Lower leg skin (tissue), 4 donors: ENCODE measurements at regions not wholly inside any gene's neighbourhood (a gene's known extent, or its start where the extent isn't known, plus 50 kb on each side); places are given as distances from the start of the nearest gene placed in this dataset.

ENCODE experiments used
- DNase-seq, 2 donors: peaks; one replicate each; pipeline ENCODE4 v3.0.0-alpha.2; 2019; ENCODE audit warnings: low spot score in 2 of 2
- H3K4me3 ChIP-seq: fragments of 200-600 bp; sonication (generic); 2 replicates; pipeline ENCODE4 v1.5.1; 2017; ENCODE audit warnings: mild to moderate bottlenecking, low read depth; ENCODE audit not compliant: poor library complexity, severe bottlenecking
- POLR2A ChIP-seq, 2 donors: fragments of 450-650 bp; IDR thresholded peaks; one replicate each; pipeline ENCODE4 v1.6.1; 2016 to 2017; ENCODE audit warnings: antibody characterized with exemption in 2 of 2, mild to moderate bottlenecking in 1 of 2, moderate library complexity in 1 of 2
- WGBS, 2 donors: methylation state at CpG; one replicate each; pipeline ENCODE4 v1.1.5; 2018; 5-methylcytosine and 5-hydroxymethylcytosine counted together
- intact Hi-C: fragments of 100-400 bp; cut with DNase I; formaldehyde crosslinking; loops from one replicate; pipeline ENCODE4 v1.15.0; 2023; ENCODE audit warnings: low total_unique reads
- TF ChIP-seq, protein P1 (sequence below), 3 donors: fragments of 450-650 bp; IDR thresholded peaks; one replicate each; pipeline ENCODE4 v1.5.1; 2016; ENCODE audit warnings: antibody characterized with exemption in 3 of 3, mild to moderate bottlenecking in 3 of 3, moderate library complexity in 2 of 3

DNA sequence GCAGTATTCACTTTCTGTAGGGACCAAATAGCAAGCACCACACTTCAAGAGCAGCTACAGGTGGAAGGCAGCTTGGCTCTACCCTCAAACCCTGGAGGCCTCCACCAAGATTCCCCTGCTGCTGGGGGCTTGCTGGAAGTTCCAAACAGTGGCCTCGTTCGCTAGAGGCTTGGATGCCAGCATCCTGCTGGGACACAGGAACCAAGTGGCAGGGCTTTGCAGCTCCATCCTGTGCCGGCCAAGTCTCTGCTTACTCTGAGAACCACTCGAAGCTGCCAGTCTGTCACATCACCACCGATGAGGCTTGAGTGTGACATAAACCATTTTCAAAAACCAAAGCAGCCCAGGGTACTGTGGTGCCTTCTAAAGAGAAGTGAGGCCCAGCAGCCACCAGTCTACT is 69.2 kb upstream of the UNC5B start:
- peak in 1 of 2 donors; percentile 31 for DNase-seq
- 86 to 87% methylated on average over 3 to 5 of the region's 5 CpGs for WGBS, 2 donors
- no peak for TF ChIP-seq POLR2A (IDR thresholded peaks at IDR 0.05)
- TF ChIP-seq, protein P1, sequence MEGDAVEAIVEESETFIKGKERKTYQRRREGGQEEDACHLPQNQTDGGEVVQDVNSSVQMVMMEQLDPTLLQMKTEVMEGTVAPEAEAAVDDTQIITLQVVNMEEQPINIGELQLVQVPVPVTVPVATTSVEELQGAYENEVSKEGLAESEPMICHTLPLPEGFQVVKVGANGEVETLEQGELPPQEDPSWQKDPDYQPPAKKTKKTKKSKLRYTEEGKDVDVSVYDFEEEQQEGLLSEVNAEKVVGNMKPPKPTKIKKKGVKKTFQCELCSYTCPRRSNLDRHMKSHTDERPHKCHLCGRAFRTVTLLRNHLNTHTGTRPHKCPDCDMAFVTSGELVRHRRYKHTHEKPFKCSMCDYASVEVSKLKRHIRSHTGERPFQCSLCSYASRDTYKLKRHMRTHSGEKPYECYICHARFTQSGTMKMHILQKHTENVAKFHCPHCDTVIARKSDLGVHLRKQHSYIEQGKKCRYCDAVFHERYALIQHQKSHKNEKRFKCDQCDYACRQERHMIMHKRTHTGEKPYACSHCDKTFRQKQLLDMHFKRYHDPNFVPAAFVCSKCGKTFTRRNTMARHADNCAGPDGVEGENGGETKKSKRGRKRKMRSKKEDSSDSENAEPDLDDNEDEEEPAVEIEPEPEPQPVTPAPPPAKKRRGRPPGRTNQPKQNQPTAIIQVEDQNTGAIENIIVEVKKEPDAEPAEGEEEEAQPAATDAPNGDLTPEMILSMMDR (IDR thresholded peaks at IDR 0.05), result no peak
- no peak overlapping the region for H3K4me3 ChIP-seq
- intact Hi-C loops, result no loop called here

DNA sequence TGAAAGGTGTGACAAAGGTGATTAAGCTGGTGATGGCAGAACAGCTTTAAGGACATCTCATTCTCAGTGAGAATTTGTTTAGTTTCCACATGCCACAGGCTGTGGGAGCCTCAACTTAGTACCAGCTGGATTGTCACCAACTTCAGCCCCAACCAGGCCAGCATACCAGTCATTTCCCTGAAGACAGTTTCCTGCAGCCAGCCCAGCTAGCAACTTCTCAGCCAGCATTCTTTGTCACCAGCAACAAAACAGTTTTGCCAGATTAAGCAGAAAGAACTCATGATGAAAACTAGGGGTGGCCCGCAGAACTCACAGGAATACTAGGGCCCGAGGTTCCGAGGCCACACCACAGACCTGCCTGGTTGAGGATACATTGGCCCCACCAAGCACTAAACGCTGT is 68.8 kb upstream of the UNC5B start:
- H3K4me3 ChIP-seq, result no peak overlapping the region
- 66 to 76% methylated on average over 4 of the region's 4 CpGs for WGBS, 2 donors
- intact Hi-C loops, result no loop called here
- peak in 1 of 2 donors; percentile 59 for DNase-seq
- no peak for TF ChIP-seq POLR2A (IDR thresholded peaks at IDR 0.05)
- TF ChIP-seq, protein P1 (IDR thresholded peaks at IDR 0.05), result no peak

DNA sequence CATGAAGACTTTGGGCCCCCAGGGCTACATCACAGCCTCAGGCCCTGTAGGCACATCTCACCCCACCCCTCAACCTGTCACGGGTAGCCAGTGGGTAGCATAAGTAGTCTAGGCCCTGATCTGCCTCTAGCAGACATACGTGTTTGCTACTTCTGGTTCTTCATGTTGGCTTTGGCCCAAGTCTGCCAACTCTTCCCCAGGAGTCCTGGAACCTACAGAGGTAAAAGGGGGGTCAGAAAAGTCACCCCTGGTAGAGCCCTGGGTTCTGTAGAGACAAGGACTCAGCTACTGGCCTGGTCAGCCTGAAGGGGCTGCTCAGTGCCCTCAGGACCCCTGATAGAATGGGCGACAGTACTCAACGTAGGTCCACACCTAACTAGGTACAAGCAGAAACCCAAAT is 67.5 kb upstream of the UNC5B start:
- intact Hi-C loops, result no loop called here
- DNase-seq, result peak in 1 of 2 donors; percentile 37
- no peak overlapping the region for H3K4me3 ChIP-seq
- whole genome bisulfite sequencing, 2 donors, result 90 to 95% methylated on average over 4 of the region's 4 CpGs
- TF ChIP-seq, protein P1 (IDR thresholded peaks at IDR 0.05), result no peak
- no peak for TF ChIP-seq POLR2A (IDR thresholded peaks at IDR 0.05)

DNA sequence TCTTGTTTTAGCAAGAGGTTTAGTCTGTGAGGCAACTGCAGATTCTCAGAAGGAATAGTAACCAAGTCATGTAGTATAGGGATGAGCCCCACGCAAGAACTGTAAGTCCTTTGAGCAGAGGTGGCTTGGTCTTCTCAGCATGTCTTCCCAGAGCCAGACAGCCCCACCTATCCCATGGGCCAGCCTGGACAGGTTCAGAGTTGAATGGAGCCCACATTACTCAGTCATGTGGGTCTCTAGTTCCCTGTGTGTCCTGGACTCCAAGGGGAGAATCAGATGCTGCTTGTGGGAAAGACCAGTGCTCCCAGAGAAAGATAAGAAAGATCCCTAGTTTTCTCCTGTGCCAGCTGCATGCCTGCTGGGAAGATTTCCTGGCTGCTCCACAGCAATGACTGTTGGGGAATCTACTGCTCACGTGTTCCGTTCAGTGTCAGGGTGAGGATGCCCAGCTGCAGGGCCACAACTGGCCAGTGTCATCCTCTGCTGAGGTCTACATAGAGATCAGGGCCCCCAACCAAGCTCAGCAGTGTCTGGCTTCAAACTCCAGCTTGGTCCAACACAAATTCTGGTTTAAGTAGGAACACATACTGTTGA is 66.9 kb upstream of the UNC5B start:
- TF ChIP-seq, protein P1 (IDR thresholded peaks at IDR 0.05), result no peak
- TF ChIP-seq POLR2A (IDR thresholded peaks at IDR 0.05), result no peak
- peak in 1 of 2 donors; percentile 61 for DNase-seq
- no peak overlapping the region for H3K4me3 ChIP-seq
- intact Hi-C loops, result no loop called here
- WGBS, 2 donors, result 82% methylated on average over 3 of the region's 3 CpGs

DNA sequence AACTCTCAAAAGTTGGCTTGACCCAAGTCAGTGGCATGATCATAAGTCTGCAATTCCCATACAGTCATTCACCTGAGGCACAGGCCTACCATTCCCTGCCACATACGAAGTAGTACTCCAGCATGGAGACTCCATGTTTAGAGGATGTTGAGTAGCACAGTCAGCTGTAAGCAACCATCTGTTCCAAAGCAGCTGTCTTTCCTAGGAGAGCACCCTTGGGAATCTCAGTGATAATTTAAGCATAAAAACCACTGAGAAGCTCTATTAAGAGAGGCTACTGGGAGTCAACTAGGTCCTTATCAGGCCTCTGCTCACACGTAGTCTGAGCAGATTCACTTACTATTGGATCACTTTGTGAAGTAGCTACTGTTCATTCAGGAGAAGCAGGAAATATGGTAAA is 61.6 kb upstream of the UNC5B start:
- no peak for DNase-seq
- intact Hi-C loops, result no loop called here
- 71 to 80% methylated on average over 2 of the region's 2 CpGs for WGBS, 2 donors
- no peak overlapping the region for H3K4me3 ChIP-seq
- TF ChIP-seq, protein P1 (IDR thresholded peaks at IDR 0.05), result no peak
- TF ChIP-seq POLR2A (IDR thresholded peaks at IDR 0.05), result no peak

DNA sequence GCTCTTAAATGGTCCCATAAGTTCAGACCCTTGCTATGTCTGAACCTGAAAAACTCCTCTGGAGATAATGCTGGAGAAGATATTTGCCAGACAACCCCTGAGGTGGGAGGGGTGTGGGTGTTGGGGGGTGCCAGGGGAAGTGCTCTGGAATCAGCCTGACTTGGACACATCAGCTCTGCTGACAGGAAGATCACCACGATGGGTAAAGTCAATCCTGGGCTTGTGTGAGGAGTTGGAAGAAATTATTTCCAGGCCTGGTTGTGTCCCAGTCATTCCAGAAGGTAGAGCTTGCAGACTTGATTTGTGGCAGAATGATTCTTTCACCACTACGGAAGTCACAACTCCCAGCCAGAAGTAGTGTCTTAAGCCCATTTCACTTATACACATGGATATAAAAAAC is 60.3 kb upstream of the UNC5B start:
- TF ChIP-seq, protein P1 (IDR thresholded peaks at IDR 0.05), result no peak
- TF ChIP-seq POLR2A (IDR thresholded peaks at IDR 0.05), result no peak
- H3K4me3 ChIP-seq, result no peak overlapping the region
- no peak for DNase-seq
- intact Hi-C loops, result no loop called here
- 57 to 73% methylated on average over 2 of the region's 2 CpGs for WGBS, 2 donors
